DMS53 treated with DMSO at 0.1 percent for 48 hours (cell line): ENCODE measurements at regions not wholly inside any gene's neighbourhood (a gene's known extent, or its start where the extent isn't known, plus 50 kb on each side); places are given as distances from the start of the nearest gene placed in this dataset.
A peak's percentile ranks its signal among the peaks of the same experiment; 100 is the strongest.
"Not testable (repeated sequence)": the region's sequence is repeated elsewhere in the genome, so short reads cannot be mapped to it uniquely, and the experiment has no call there.

Experiments
- DNase-seq: peaks from one replicate; lab custom pipeline; 2025; ENCODE audit not compliant: unreplicated experiment; lab: John Stamatoyannopoulos, UW

GRCh38 chr20:39738651-39739050, 776.5 kb downstream of the DHX35 start:
- no peak for DNase-seq

- DNase-seq: no peak
These were observed 774.5 kb downstream of the DHX35 start for GRCh38 chr20:39736434-39737327.

DNA sequence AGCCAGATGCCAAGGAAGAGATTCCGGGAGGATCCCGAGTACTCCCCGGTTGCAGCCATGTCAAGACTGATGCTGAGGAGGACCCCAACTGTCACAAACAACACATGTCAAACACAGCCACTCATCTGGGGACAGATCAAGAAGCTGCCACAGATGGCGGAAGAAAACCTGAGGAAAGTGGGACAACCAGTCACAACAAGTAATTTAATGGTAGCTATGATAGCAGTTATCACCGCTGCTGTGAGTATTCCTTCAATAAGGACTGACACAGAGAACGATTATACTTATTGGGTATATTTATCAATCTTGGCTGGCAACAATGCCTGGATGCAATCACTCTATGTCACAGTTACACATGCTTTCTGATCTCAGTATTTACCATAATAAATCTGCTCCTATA, 763.4 kb downstream of the DHX35 start:
- DNase-seq: not testable (repeated sequence)

- no peak for DNase-seq
These were observed 757.1 kb downstream of the DHX35 start for GRCh38 chr20:39719293-39719692.

DNA sequence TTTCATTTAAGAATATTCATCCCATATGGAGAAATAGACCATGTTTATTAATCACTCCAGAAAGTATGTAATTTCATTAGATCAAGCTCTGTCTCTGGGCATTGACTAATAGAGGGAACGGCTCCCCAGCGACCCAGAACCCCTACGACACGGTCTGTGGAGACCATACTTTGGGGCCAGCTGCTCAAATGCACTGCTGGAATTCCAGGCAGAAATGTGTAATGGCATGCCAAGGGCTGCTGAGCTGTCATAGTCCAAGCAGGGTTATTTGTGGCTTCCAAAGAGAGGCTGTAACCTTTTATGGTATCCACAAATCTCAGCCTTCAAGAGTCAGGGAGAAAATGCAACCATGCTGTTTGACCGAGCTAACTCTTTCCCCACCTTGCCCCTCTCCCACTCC, 755.8 kb downstream of the DHX35 start:
- DNase-seq: no peak

- DNase-seq: no peak
These were observed 754.7 kb downstream of the DHX35 start for GRCh38 chr20:39716796-39717341.

DNA sequence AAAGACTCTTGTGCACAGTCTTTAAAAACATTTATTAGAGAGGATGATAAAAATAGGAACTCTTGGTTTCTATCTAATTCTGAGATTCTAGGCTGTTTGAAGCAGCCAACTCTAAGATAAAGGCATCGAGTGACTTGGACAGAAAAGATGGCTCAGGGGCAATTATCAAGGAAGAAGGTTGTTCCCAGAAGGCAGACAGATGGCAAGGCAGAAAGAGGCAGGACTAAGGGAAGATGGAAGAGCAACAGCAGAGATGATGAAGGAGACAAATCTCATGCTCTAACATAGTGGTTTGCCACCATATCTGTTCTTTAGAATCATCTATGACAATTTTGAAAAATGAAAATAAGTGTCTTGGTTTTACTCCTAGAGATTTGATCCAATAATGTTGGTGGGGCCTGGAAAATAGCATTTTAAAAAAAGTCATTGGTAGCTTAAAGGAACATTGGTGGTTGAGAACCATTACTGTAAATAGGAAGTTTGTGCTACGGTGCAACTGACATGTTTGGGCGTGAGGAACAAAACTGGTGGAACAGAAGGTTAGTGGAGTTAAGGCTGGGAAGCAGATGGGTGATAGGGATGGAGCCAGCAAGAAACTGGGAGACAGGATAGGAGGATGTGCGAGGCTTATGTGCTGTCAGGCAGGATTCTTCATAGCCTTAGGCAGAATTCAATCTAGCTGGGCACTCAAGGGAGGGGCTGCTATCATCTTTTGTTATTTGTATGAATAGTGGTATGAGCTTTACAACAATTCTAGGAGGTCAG, 751.1 kb downstream of the DHX35 start:
- no peak for DNase-seq

DNA sequence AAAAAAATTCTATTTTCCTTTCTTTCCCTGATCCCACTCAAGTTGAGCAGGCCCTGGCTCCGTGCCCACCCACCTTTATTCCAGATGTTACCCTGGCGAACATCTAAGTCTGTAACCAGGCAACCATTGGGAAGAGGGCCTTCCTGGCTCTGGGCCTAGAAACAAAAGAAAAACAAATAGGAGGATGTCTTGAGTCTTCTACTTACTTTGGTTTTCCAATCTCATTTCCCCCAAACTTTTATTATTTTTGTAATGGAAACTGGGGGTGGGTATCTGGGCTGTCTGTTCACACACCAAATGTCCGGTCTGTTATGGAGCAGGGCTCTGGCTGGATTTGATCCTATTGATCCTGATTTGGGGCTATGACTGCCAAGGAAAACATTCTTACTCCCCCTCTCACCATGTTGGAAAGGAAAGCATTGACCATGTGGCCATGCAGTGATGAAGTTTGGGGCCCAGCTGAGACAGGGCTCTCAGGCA, 744.1 kb downstream of the DHX35 start:
- DNase-seq: no peak

GRCh38 chr20:39705032-39705431, 742.9 kb downstream of the DHX35 start:
- DNase-seq: no peak

DNA sequence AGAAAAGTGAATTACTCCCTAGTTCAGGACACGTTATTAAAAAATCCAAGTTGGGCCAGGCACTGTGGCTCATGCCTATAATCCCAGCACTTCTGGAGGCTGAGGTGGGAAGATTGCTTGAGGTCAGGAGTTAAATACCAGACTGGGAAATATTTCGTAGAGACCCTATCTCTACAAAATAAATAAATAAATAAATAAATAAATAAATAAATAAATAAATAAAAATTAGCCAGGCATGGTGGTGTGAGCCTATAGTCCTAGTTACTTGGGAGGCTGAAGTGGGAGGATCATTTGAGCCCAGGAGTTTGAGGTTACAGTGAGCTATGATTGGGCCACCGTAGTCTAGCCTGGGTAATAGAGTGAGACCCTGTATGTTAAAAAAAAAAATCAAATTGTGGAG, 741.2 kb downstream of the DHX35 start:
- not testable (repeated sequence) for DNase-seq

- DNase-seq: no peak
These were observed 740.7 kb downstream of the DHX35 start for GRCh38 chr20:39702701-39703349.

DNA sequence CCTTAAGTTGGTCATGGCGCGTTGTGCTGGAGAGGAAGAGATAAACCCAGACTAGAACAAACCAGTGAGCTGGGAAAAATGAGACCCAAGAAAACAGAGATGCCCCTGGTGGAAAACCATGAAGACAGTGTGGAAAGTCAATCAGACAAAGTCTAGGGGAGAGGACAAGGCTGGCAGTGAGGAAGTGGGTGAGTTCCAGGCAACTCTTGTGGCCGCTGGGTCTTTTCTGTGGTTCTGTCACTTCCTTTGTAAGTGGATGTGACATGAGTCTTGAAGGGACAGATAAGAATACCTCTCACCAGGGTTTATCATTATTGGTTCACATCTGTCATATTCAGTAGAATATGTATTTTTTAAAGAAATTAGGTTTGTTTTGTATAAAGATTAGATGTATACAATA, 738.4 kb downstream of the DHX35 start:
- DNase-seq: no peak

DNA sequence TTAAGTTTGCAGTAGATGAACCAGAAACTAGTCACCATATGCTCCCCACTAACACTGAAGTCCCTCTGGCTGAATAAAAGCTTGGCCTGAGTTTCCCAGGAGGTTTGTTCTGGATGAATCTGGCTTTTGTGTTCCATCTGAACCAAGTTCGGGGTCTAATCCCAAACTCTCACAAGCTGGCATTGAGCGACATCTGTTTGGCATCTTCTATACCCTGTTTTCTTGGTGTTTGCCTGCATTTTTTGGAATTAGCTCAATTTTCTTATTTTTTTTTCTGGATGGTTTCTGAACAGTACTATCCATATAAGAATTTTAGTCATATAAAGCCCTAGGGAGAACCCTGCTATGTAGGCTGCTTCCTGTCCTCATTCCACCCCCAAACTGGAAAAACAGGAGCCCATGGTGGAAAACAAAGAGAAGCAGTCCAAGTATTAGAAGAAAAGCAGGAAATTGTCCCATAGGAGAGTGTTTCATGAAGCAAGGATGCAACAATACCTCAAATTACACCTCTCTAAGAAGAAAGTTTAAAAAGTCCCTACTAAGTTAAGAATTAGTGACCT, 737.1 kb downstream of the DHX35 start:
- no peak for DNase-seq

GRCh38 chr20:39698752-39699151, 736.6 kb downstream of the DHX35 start:
- DNase-seq: no peak

DNA sequence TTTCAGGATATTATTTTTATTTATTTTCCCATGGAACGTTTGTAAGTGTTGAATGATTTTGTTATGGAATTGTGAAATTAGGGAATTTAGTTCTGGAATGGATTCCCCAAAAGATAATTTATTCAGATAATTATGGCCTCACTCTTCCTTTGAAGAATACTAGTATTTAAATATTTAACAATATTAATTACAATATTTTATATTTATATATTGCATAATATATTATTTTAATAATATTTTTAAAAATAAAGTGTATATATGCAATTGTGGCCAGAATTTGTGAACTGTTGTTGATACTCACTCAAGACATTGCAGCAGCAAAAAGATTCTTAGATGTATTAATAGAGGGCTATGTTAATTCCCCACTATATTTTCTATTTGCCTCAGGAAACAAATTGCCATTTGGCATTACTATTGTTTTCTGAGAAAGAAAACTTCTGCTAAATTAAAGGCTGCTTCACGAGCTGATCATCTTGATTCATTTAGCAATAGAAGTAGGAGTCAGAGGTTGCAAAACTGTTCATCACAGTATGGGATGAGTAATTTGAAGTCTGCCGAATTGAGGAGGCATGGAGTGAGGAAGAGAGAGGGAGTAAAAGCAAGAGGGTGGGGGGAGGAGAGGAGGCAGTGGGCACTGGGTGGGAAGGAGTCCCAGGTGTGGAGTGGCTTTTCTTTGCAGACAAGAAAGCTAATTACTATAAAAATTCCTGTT, 729.2 kb downstream of the DHX35 start:
- DNase-seq: no peak

DNA sequence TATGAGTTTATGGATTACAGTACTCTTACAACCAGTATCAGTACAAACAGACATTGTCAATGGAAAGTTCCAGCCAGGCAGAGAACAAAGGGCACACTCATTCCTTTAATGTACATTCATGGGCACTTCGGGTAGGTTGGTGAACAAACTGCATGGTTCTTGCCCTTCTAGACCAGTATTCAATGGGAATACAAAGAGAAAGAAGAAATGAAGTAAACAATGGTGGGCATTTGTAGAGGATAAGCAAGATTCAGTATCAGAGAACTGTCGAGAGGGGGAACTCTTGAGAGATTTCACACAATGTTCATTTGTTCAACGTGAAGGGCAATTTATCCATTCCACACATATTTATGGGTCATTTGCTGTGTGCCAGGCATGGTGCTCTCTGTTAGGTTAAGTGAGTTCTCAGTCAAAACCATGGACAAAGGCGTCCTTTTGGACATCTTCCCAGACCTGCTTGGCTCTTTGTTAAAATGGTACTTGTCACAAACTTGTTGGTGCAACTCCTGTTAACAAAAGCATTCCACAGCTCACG, 714.8 kb downstream of the DHX35 start:
- DNase-seq: peak; percentile 3

GRCh38 chr20:39676241-39676640, 714.1 kb downstream of the DHX35 start:
- DNase-seq: no peak

- DNase-seq: no peak
These were observed 712.7 kb downstream of the DHX35 start for GRCh38 chr20:39674842-39675241.

- no peak for DNase-seq
These were observed 708.8 kb downstream of the DHX35 start for GRCh38 chr20:39670988-39671387.

GRCh38 chr20:39669659-39670058, 707.5 kb downstream of the DHX35 start:
- DNase-seq: no peak
